VCaP (cell line): ENCODE measurements at regions not wholly inside any gene's neighbourhood (a gene's known extent, or its start where the extent isn't known, plus 50 kb on each side); places are given as distances from the start of the nearest gene placed in this dataset.

Experiments
- H3K27ac ChIP-seq: fragments of 450-650 bp; 2 replicates; pipeline ENCODE4 v1.5.1; 2017
- CTCF ChIP-seq: fragments of 450-650 bp; conservative IDR thresholded peaks from 2 replicates; pipeline ENCODE4 v1.5.1; 2017; ENCODE audit warnings: mild to moderate bottlenecking, moderate library complexity

DNA sequence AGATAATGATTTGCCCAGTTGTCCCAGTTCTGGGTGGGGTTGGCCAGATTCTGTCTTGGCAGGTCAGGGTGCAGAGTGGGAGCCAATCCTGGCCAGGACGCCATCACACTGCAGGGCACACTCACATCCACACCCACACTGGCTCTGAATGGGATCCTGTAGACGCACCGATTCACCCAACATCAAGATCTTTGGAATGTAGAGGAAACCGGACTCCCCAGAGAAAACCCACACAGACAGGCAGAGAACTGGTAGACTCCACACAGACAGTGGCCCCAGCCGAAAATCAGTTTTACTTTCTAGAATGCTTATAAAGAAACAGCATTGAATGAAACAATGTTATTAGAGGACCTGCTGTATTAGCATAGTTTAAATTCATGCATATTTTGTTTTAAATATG, 343.1 kb upstream of the DAB2 start:
- TF ChIP-seq CTCF, result no peak
- no peak overlapping the region for H3K27ac ChIP-seq

DNA sequence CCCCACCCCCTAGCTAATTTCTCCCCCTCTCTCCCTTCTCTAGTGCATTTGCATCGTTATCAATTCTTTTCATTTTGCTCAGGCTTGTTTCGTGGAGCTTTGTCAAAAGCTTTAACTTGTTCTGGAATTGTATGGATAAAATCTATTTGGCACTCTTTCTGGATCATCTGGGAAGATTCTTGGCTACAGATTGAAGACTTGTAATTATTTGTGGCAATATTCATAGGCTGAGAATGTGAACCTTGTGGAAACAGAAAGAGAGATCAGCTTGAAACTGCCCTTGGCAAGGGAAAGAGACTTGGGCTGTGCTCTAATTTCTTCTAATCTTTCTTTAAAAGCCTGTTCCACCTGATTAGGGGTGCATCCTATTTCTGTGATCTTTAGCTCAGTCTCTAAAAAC, 340.6 kb upstream of the DAB2 start:
- TF ChIP-seq CTCF, result no peak
- H3K27ac ChIP-seq, result no peak overlapping the region

GRCh38 chr5:39762761-39763160, 338.0 kb upstream of the DAB2 start:
- no peak for TF ChIP-seq CTCF
- no peak overlapping the region for H3K27ac ChIP-seq

- TF ChIP-seq CTCF, result no peak
- no peak overlapping the region for H3K27ac ChIP-seq
Observed at GRCh38 chr5:39761199-39761950, 336.6 kb upstream of the DAB2 start.

DNA sequence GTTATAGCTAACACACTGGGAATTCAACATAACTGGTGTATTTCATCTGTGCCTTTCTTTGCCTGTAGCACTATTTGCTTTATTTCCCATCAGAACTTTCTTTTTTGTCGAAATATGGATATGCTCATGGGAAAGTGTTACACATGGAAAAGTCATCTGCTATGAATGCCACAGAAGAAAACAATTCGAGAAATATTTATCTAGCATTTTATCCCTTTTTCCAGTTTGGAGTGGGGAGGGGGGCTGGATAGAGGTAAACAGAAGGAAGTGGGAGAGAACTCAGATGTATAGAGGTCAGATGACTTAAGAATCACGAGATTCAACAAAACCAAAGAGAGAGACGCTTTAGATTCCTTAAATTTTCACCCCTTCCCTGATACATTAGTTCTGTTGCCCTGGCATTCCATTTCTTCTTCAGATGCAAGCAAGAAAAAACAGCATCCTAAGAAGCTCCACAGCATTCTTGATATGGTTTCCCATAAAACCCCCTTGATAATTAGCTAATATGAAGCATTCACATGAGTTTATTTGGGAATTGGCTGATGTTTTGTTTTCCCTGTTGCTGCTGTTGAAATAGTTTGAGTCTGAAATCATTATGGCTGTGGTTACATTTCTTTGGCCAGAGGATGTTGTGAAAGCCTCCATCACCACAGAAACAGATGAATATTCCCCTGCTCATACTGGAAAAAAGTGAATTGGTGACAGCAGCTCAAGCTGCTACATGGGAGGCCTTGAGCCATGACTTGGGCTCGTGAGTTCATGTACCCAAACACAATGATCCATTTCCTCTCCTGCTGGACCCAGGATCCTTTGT, 335.8 kb upstream of the DAB2 start:
- no peak for TF ChIP-seq CTCF

GRCh38 chr5:39759701-39760100, 334.9 kb upstream of the DAB2 start:
- no peak overlapping the region for H3K27ac ChIP-seq
- no peak for TF ChIP-seq CTCF

More for the DNA sequence above, 335.8 kb upstream of the DAB2 start:
- H3K27ac ChIP-seq, result no peak overlapping the region

GRCh38 chr5:39758426-39758825, 333.6 kb upstream of the DAB2 start:
- TF ChIP-seq CTCF, result no peak
- H3K27ac ChIP-seq, result no peak overlapping the region
